Activated CD4-positive, CD25-positive, alpha-beta regulatory T cell (primary cell): ENCODE measurements at regions not wholly inside any gene's neighbourhood (a gene's known extent, or its start where the extent isn't known, plus 50 kb on each side); places are given as distances from the start of the nearest gene placed in this dataset.
"Not testable (repeated sequence)": the region's sequence is repeated elsewhere in the genome, so short reads cannot be mapped to it uniquely, and the experiment has no call there.

Experiments
- DNase-seq, 4 experiments: peaks; one replicate each; lab custom pipeline; 2025; lab: John Stamatoyannopoulos, UW

GRCh38 chr14:89489761-89490437 lies 72.9 kb upstream of the FOXN3 start:
- no peak for DNase-seq

GRCh38 chr14:89486961-89487360 lies 69.9 kb upstream of the FOXN3 start:
- no peak for DNase-seq

- DNase-seq, result no peak
Observed at GRCh38 chr14:89486505-89486904, 69.5 kb upstream of the FOXN3 start.

GRCh38 chr14:89485264-89485663 lies 68.2 kb upstream of the FOXN3 start:
- DNase-seq, result no peak

- DNase-seq, result no peak
Observed at GRCh38 chr14:89484051-89484844, 67.2 kb upstream of the FOXN3 start.

GRCh38 chr14:89481196-89481595 lies 64.2 kb upstream of the FOXN3 start:
- DNase-seq, result no peak

GRCh38 chr14:89480278-89480677 lies 63.2 kb upstream of the FOXN3 start:
- no peak for DNase-seq

GRCh38 chr14:89479802-89480201 lies 62.8 kb upstream of the FOXN3 start:
- no peak for DNase-seq

GRCh38 chr14:89477391-89477790 lies 60.4 kb upstream of the FOXN3 start:
- DNase-seq, result no peak

- DNase-seq, result no peak
Observed at GRCh38 chr14:89476354-89476896, 59.4 kb upstream of the FOXN3 start.

GRCh38 chr14:89474464-89474863 lies 57.4 kb upstream of the FOXN3 start:
- no peak for DNase-seq

GRCh38 chr14:89473989-89474388 lies 57.0 kb upstream of the FOXN3 start:
- DNase-seq, result no peak

- DNase-seq, result no peak
Observed at GRCh38 chr14:89473569-89473968, 56.5 kb upstream of the FOXN3 start.

GRCh38 chr14:89470401-89470800 lies 53.4 kb upstream of the FOXN3 start:
- no peak for DNase-seq

- DNase-seq, result no peak
Observed at GRCh38 chr14:89469210-89470198, 52.5 kb upstream of the FOXN3 start.

- no peak for DNase-seq
Observed at GRCh38 chr14:89468566-89468965, 51.5 kb upstream of the FOXN3 start.

GRCh38 chr14:89468030-89468429 lies 51.0 kb upstream of the FOXN3 start:
- not testable (repeated sequence) for DNase-seq

GRCh38 chr14:89466944-89467343 lies 49.9 kb upstream of the FOXN3 start:
- no peak for DNase-seq
